ENCODE measurements at regions not wholly inside any gene's neighbourhood (a gene's known extent, or its start where the extent isn't known, plus 50 kb on each side); places are given as distances from the start of the nearest gene placed in this dataset.
A peak's percentile ranks its signal among the peaks of the same experiment; 100 is the strongest.

GRCh38 chr5:124663101-124663506 lies 83.3 kb downstream of the ZNF608 start:
- no peak for DNase-seq (ENCODE audit: low read depth)

- DNase-seq (ENCODE audit: low read depth) = no peak
Observed at GRCh38 chr5:124662181-124662781, 84.2 kb downstream of the ZNF608 start.

- DNase-seq (ENCODE audit: low read depth) = no peak
Observed at GRCh38 chr5:124661317-124662141, 84.9 kb downstream of the ZNF608 start.

- DNase-seq (ENCODE audit: low read depth) = no peak
Observed at GRCh38 chr5:124660229-124661093, 86.0 kb downstream of the ZNF608 start.

- DNase-seq (ENCODE audit: low read depth) = no peak
Observed at GRCh38 chr5:124659798-124660197, 86.6 kb downstream of the ZNF608 start.

- DNase-seq (ENCODE audit: low read depth) = no peak
Observed at GRCh38 chr5:124658867-124659557, 87.4 kb downstream of the ZNF608 start.

GRCh38 chr5:124655921-124656511 lies 90.4 kb downstream of the ZNF608 start:
- DNase-seq (ENCODE audit: low read depth) = no peak

- DNase-seq (ENCODE audit: low read depth) = no peak
Observed at GRCh38 chr5:124655251-124655917, 91.1 kb downstream of the ZNF608 start.

GRCh38 chr5:124654418-124654817 lies 92.0 kb downstream of the ZNF608 start:
- DNase-seq (ENCODE audit: low read depth) = no peak

- DNase-seq (ENCODE audit: low read depth) = no peak
Observed at GRCh38 chr5:124653666-124654065, 92.8 kb downstream of the ZNF608 start.

- no peak for DNase-seq (ENCODE audit: low read depth)
Observed at GRCh38 chr5:124652892-124653441, 93.5 kb downstream of the ZNF608 start.

- no peak for DNase-seq (ENCODE audit: low read depth)
Observed at GRCh38 chr5:124652514-124652819, 94.0 kb downstream of the ZNF608 start.

- DNase-seq (ENCODE audit: low read depth) = no peak
Observed at GRCh38 chr5:124651663-124652513, 94.6 kb downstream of the ZNF608 start.

GRCh38 chr5:124650951-124651662 lies 95.3 kb downstream of the ZNF608 start:
- DNase-seq (ENCODE audit: low read depth) = no peak

GRCh38 chr5:124650147-124650561 lies 96.3 kb downstream of the ZNF608 start:
- no peak for DNase-seq (ENCODE audit: low read depth)

GRCh38 chr5:124649491-124650146 lies 96.8 kb downstream of the ZNF608 start:
- DNase-seq (ENCODE audit: low read depth) = peak; percentile 52

- no peak for DNase-seq (ENCODE audit: low read depth)
Observed at GRCh38 chr5:124648902-124649467, 97.5 kb downstream of the ZNF608 start.

GRCh38 chr5:124647352-124647751 lies 99.1 kb downstream of the ZNF608 start:
- DNase-seq (ENCODE audit: low read depth) = no peak

All from T follicular helper cell (primary cell).